Esophagus squamous epithelium (tissue), 4 donors: ENCODE measurements at regions not wholly inside any gene's neighbourhood (a gene's known extent, or its start where the extent isn't known, plus 50 kb on each side); places are given as distances from the start of the nearest gene placed in this dataset.

ENCODE experiments used
- CTCF ChIP-seq, 6 experiments: fragments of 450-650 bp in 4 of 6; fragments of 200-600 bp in 2 of 6; sonication (generic) in 2 of 6; IDR thresholded peaks; one replicate each; pipeline ENCODE4 v1.5.1; 2016 to 2019; ENCODE audit warnings: antibody characterized with exemption in 6 of 6, mild to moderate bottlenecking in 4 of 6, moderate library complexity in 4 of 6
- POLR2A ChIP-seq, 4 donors: fragments of 450-650 bp; IDR thresholded peaks; one replicate each; pipeline ENCODE4 v1.6.1; 2017; ENCODE audit warnings: antibody characterized with exemption in 4 of 4, mild to moderate bottlenecking in 4 of 4, moderate library complexity in 3 of 4

GRCh38 chr16:61261315-61261714 is 774.9 kb downstream of the CDH8 start:
- TF ChIP-seq CTCF (IDR thresholded peaks at IDR 0.05) (no peak), POLR2A (IDR thresholded peaks at IDR 0.05) (no peak)
